ENCODE measurements at regions not wholly inside any gene's neighbourhood (a gene's known extent, or its start where the extent isn't known, plus 50 kb on each side); places are given as distances from the start of the nearest gene placed in this dataset.
"Not testable (repeated sequence)": the region's sequence is repeated elsewhere in the genome, so short reads cannot be mapped to it uniquely, and the experiment has no call there.

DNA sequence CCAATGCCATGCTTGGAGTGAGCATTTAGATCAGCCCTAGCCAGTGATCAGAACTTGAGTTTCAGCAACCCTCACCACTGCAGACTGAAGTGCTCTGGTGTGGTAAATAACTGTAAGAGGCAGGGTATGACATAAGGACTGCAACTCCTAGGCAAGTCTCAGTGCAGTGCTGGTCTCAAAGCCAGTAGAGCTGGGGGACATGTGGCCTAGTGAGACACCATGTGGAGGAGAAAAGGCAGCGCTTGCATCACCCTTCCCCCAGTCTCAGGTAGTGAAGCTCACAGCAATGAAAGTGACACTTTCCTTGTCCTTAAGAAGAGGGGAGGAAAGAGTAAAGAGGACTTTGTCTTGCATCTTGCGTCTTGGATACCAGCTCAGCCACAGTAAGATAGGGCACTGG is 386.8 kb upstream of the POT1 start:
- no peaks in the 10 kb centered on the region for H3F3A ChIP-seq (ENCODE audit: insufficient read depth)
- DNase-seq = no peak

DNA sequence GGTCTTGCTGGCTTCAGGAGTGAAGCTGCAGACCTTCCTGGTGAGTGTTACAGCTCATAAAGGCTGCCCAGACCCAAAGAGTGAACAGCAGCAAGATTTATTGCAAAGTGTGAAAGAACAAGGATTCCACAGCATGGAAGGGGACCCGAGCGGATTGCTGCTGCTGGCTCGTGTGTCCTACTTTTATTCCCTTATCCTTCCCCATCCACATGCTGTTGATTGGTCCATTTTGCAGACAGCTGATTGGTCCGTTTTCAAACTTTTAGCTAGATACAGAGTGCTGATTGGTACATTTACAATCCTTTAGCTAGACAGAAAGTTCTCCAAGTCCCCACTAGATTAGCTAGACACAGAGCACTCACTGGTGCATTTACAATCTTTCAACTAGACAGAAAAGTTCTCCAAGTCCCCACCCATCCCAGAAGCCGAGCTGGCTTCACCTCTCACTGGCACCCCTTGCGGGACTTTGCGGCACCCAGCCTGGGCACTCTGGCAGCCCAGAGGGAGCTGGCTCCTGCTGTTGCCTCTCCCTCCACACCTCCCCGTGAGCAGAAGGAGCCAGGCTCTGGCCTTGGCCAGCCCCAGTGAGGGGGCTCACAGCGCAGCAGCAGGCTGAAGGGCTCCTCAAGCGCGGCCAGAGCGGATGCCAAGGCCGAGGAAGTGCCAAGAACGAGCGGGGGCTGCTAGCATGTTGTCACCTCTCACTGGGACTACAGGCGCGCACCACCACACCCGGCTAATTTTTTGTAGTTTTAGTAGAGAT is 369.6 kb upstream of the POT1 start:
- no peak for TF ChIP-seq EZH2 (IDR thresholded peaks at IDR 0.05; ENCODE audit: insufficient read depth, poor library complexity, severe bottlenecking)
- no peak for TF ChIP-seq EZH2phosphoT487 (IDR thresholded peaks at IDR 0.05; ENCODE audit: insufficient read depth, low read depth)
- Histone ChIP-seq H3K27ac (no peak overlapping the region), H4K20me1 (ENCODE audit: insufficient read depth) (no peaks in the 10 kb centered on the region), H3K9ac (no peak overlapping the region), H3K9me2 (ENCODE audit: insufficient read depth) (no peaks in the 10 kb centered on the region), H3K4me1 (ENCODE audit: insufficient read depth) (no peaks in the 10 kb centered on the region), H3F3A (ENCODE audit: insufficient read depth) (no peaks in the 10 kb centered on the region), H3K27me3 (replicated peaks; ENCODE audit: insufficient read depth) (no peaks in the 10 kb centered on the region), H3K79me2 (ENCODE audit: insufficient read depth) (no peaks in the 10 kb centered on the region), H3K36me3 (ENCODE audit: low read depth) (no peaks in the 10 kb centered on the region), H3K4me2 (ENCODE audit: unreplicated experiment) (no peak overlapping the region), H3K9me3 (ENCODE audit: low read depth) (no peaks in the 10 kb centered on the region), H3K4me3 (no peak overlapping the region), H2AFZ (no peak overlapping the region)
- 55 to 58% methylated on average over 18 of the region's 18 CpGs for WGBS, 2 experiments (ENCODE audit: low coverage in 1 of 2, low lambda C conversion rate in 2 of 2, missing lambda C conversion rate in 2 of 2)
- DNase-seq = no peak
- in situ Hi-C loops (cut with MboI) = no loop called here

More for the DNA sequence above, 386.8 kb upstream of the POT1 start:
- no peak overlapping the region for H3K4me2 ChIP-seq (ENCODE audit: unreplicated experiment)
- no peaks in the 10 kb centered on the region for H3K27me3 ChIP-seq (replicated peaks; ENCODE audit: insufficient read depth)
- no peaks in the 10 kb centered on the region for H3K36me3 ChIP-seq (ENCODE audit: low read depth)
- H4K20me1 ChIP-seq (ENCODE audit: insufficient read depth) = no peaks in the 10 kb centered on the region
- no peak for TF ChIP-seq EZH2phosphoT487 (IDR thresholded peaks at IDR 0.05; ENCODE audit: insufficient read depth, low read depth)
- no peak for TF ChIP-seq EZH2 (IDR thresholded peaks at IDR 0.05; ENCODE audit: insufficient read depth, poor library complexity, severe bottlenecking)
- no peak overlapping the region for H3K4me3 ChIP-seq
- no peak overlapping the region for H3K9ac ChIP-seq
- H3K79me2 ChIP-seq (ENCODE audit: insufficient read depth) = no peaks in the 10 kb centered on the region
- WGBS, 2 experiments (ENCODE audit: low coverage in 1 of 2, low lambda C conversion rate in 2 of 2, missing lambda C conversion rate in 2 of 2) = 3 to 4% methylated on average over 2 of the region's 2 CpGs
- no peaks in the 10 kb centered on the region for H3K4me1 ChIP-seq (ENCODE audit: insufficient read depth)
- H3K9me3 ChIP-seq (ENCODE audit: low read depth) = no peaks in the 10 kb centered on the region
- no peaks in the 10 kb centered on the region for H3K9me2 ChIP-seq (ENCODE audit: insufficient read depth)
- in situ Hi-C loops (cut with MboI) = no loop called here
- H2AFZ ChIP-seq = no peak overlapping the region
- no peak overlapping the region for H3K27ac ChIP-seq

DNA sequence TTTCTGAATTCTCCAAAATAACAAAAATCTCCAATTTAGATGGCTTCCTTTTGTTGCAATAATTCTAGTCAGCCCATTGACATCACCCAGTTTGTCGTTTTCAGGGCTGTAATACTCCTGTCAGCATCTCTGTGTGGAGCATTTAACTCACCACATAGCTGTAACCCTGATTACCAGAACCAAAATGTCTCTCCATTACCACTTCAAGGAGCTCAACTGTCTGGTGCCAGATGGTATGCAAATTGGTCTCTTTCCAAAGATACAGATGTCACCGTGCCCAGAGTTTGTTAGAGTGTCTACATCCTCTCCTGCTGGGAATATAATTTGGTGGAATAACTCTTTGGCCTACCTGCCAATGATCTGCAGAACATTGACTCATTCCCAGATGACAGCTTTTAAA is 350.3 kb upstream of the POT1 start:
- H3K9me2 ChIP-seq (ENCODE audit: insufficient read depth) = no peaks in the 10 kb centered on the region
- H3K9ac ChIP-seq = no peak overlapping the region
- no peaks in the 10 kb centered on the region; the same call in 1 of the 2 replicates for H4K20me1 ChIP-seq (ENCODE audit: insufficient read depth)
- H3K4me1 ChIP-seq (ENCODE audit: insufficient read depth) = no peaks in the 10 kb centered on the region
- no peaks in the 10 kb centered on the region for H3K9me3 ChIP-seq (ENCODE audit: low read depth)
- H2AFZ ChIP-seq = no peak overlapping the region
- no peak for DNase-seq
- H3K36me3 ChIP-seq (ENCODE audit: low read depth) = no peaks in the 10 kb centered on the region
- no peak for TF ChIP-seq EZH2phosphoT487 (IDR thresholded peaks at IDR 0.05; ENCODE audit: insufficient read depth, low read depth)
- TF ChIP-seq EZH2 (IDR thresholded peaks at IDR 0.05; ENCODE audit: insufficient read depth, poor library complexity, severe bottlenecking) = no peak
- H3K79me2 ChIP-seq (ENCODE audit: insufficient read depth) = no peaks in the 10 kb centered on the region
- H3K27ac ChIP-seq = no peak overlapping the region
- no peak overlapping the region for H3K4me3 ChIP-seq
- in situ Hi-C loops (cut with MboI) = no loop called here
- 0 to 4% methylated on average over 2 of the region's 2 CpGs for WGBS, 2 experiments (ENCODE audit: low coverage in 1 of 2, low lambda C conversion rate in 2 of 2, missing lambda C conversion rate in 2 of 2)
- H3K4me2 ChIP-seq (ENCODE audit: unreplicated experiment) = no peak overlapping the region
- no peaks in the 10 kb centered on the region for H3K27me3 ChIP-seq (replicated peaks; ENCODE audit: insufficient read depth)
- no peaks in the 10 kb centered on the region for H3F3A ChIP-seq (ENCODE audit: insufficient read depth)

DNA sequence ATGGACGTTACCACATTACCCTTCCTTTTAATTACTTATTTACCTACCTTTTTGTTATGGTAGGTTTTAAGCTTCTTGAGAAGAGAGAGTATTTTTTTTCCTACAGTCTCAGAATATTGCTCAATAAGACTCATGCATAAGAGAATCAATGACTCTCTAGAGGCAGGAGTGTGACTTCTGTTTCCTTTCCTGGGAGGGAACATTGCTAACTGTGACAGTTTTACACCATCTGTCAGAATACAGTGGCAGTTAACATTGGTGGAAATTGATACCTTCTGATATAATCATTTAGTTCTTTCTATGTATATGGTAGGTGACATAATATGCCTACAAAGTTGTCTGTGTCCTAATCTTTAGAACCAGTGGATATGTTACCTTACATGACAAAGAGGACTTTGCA is 348.7 kb upstream of the POT1 start:
- H3K9me3 ChIP-seq (ENCODE audit: low read depth) = no peaks in the 10 kb centered on the region
- DNase-seq = no peak
- H3K27me3 ChIP-seq (replicated peaks; ENCODE audit: insufficient read depth) = no peaks in the 10 kb centered on the region
- H2AFZ ChIP-seq = no peak overlapping the region
- TF ChIP-seq EZH2phosphoT487 (IDR thresholded peaks at IDR 0.05; ENCODE audit: insufficient read depth, low read depth) (no peak), EZH2 (IDR thresholded peaks at IDR 0.05; ENCODE audit: insufficient read depth, poor library complexity, severe bottlenecking) (no peak)
- H3K4me1 ChIP-seq (ENCODE audit: insufficient read depth) = no peaks in the 10 kb centered on the region
- no peak overlapping the region for H3K4me2 ChIP-seq (ENCODE audit: unreplicated experiment)
- H3K79me2 ChIP-seq (ENCODE audit: insufficient read depth) = no peaks in the 10 kb centered on the region
- H3K36me3 ChIP-seq (ENCODE audit: low read depth) = no peaks in the 10 kb centered on the region
- H3F3A ChIP-seq (ENCODE audit: insufficient read depth) = no peaks in the 10 kb centered on the region
- no peak overlapping the region for H3K9ac ChIP-seq
- no peaks in the 10 kb centered on the region; the same call in 1 of the 2 replicates for H4K20me1 ChIP-seq (ENCODE audit: insufficient read depth)
- 2 to 5% methylated on average over 1 of the region's 1 CpG for WGBS, 2 experiments (ENCODE audit: low coverage in 1 of 2, low lambda C conversion rate in 2 of 2, missing lambda C conversion rate in 2 of 2)
- H3K9me2 ChIP-seq (ENCODE audit: insufficient read depth) = no peaks in the 10 kb centered on the region
- H3K27ac ChIP-seq = no peak overlapping the region
- H3K4me3 ChIP-seq = no peak overlapping the region
- in situ Hi-C loops (cut with MboI) = no loop called here

DNA sequence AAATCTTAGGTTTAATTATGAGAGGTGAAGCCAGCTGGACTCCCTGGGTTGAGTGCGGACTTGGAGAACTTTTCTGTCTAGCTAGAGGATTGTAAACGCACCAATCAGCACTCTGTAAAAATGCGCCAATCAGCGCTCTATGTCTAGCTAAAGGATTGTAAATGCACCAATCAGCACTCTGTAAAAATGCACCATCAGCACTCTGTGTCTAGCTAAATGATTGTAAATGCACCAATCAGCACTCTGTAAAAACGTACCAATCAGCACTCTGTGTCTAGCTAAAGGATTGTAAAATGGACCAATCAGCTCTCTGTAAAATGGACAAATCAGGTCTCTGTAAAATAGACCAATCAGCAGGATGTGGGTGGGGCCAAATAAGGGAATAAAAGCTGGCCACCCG is 345.1 kb upstream of the POT1 start:
- H4K20me1 ChIP-seq (ENCODE audit: insufficient read depth); H3K79me2 ChIP-seq (ENCODE audit: insufficient read depth); H3F3A ChIP-seq (ENCODE audit: insufficient read depth); H3K36me3 ChIP-seq (ENCODE audit: low read depth); H3K4me3 ChIP-seq; in situ Hi-C loops (cut with MboI); H3K9ac ChIP-seq; H3K27me3 ChIP-seq (replicated peaks; ENCODE audit: insufficient read depth); H3K9me3 ChIP-seq (ENCODE audit: low read depth); H3K4me2 ChIP-seq (ENCODE audit: unreplicated experiment); H3K27ac ChIP-seq; H3K4me1 ChIP-seq (ENCODE audit: insufficient read depth); H2AFZ ChIP-seq; DNase-seq; H3K9me2 ChIP-seq (ENCODE audit: insufficient read depth): not testable (repeated sequence)
- WGBS, 2 experiments (ENCODE audit: low coverage in 1 of 2, low lambda C conversion rate in 2 of 2, missing lambda C conversion rate in 2 of 2) = 34% methylated on average over 6 of the region's 6 CpGs

DNA sequence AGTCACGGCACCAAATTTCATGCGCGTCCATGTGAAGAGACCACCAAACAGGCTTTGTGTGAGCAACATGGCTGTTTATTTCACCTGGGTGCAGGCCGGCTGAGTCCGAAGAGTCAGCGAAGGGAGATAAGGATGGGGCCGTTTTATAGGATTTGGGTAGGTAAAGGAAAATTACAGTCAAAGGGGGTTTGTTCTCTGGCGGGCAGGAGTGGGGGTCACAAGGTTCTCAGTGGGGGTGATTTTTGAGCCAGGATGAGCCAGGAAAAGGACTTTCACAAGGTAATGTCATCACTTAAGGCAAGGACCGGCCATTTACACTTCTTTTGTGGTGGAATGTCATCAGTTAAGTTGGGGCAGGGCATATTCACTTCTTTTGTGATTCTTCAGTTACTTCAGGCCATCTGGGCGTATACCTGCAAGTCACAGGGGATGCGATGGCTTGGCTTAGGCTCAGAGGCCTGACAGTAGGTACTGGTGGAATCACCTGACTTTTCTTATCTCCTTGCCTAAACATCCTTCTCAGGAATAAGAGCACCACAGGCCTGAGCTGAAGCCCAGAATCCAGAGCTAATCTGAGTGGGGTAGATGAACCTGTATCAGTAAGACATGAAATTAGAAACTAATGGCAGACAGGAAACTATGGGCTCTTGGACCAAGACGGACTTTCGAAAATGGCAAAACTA is 334.7 kb upstream of the POT1 start:
- in situ Hi-C loops (cut with MboI); DNase-seq; H3F3A ChIP-seq (ENCODE audit: insufficient read depth); H3K4me3 ChIP-seq; H4K20me1 ChIP-seq (ENCODE audit: insufficient read depth); H3K27ac ChIP-seq; H3K9me2 ChIP-seq (ENCODE audit: insufficient read depth); H3K4me1 ChIP-seq (ENCODE audit: insufficient read depth); H2AFZ ChIP-seq; H3K4me2 ChIP-seq (ENCODE audit: unreplicated experiment); H3K9ac ChIP-seq; H3K9me3 ChIP-seq (ENCODE audit: low read depth); H3K27me3 ChIP-seq (replicated peaks; ENCODE audit: insufficient read depth); H3K36me3 ChIP-seq (ENCODE audit: low read depth); H3K79me2 ChIP-seq (ENCODE audit: insufficient read depth): not testable (repeated sequence)
- 48 to 62% methylated on average over 12 to 13 of the region's 13 CpGs for WGBS, 2 experiments (ENCODE audit: low coverage in 1 of 2, low lambda C conversion rate in 2 of 2, missing lambda C conversion rate in 2 of 2)
